Keratinocyte (primary cell): ENCODE measurements at regions not wholly inside any gene's neighbourhood (a gene's known extent, or its start where the extent isn't known, plus 50 kb on each side); places are given as distances from the start of the nearest gene placed in this dataset.

Experiments used
- DNase-seq: peaks from one replicate; pipeline ENCODE4 v3.0.0-alpha.2; 2011; ENCODE audit warnings: low read depth, missing footprints, low spot score
- FAIRE-seq: peaks from 2 replicates; lab custom pipeline; 2011; peaks lifted over from hg19 to GRCh38; lab: Jason Lieb, UNC
- H2AFZ ChIP-seq: 2 replicates; pipeline ENCODE4 v1.6.0; 2012; ENCODE audit warnings: low read length, control low read depth, inconsistent platforms; ENCODE audit not compliant: control insufficient read depth
- H3K27ac ChIP-seq: 2 replicates; pipeline ENCODE4 v1.5.1; 2011; ENCODE audit warnings: low read length; ENCODE audit not compliant: control insufficient read depth, insufficient read depth
- H3K27me3 ChIP-seq: 3 replicates; pipeline ENCODE4 v1.6.0; 2011; ENCODE audit warnings: low read length; ENCODE audit not compliant: control insufficient read depth, insufficient read depth; ENCODE audit errors: extremely low read depth
- H3K36me3 ChIP-seq, 2 experiments: 2 replicates in 1 of 2; 3 replicates in 1 of 2; pipeline ENCODE4 v1.5.1; 2011; ENCODE audit warnings: low read length in 2 of 2, mild to moderate bottlenecking in 1 of 2; ENCODE audit not compliant: control insufficient read depth in 2 of 2, insufficient read depth in 2 of 2; ENCODE audit errors: extremely low read depth in 1 of 2
- H3K4me1 ChIP-seq: 3 replicates; pipeline ENCODE4 v1.5.1; 2011; ENCODE audit warnings: low read length; ENCODE audit not compliant: control insufficient read depth, insufficient read depth; ENCODE audit errors: extremely low read depth
- H3K4me2 ChIP-seq: 3 replicates; pipeline ENCODE4 v1.6.0; 2011; ENCODE audit warnings: low read depth, low read length; ENCODE audit not compliant: control insufficient read depth, insufficient read depth; ENCODE audit errors: extremely low read depth
- H3K4me3 ChIP-seq, 3 experiments: fragments of 200-600 bp in 1 of 3; sonication (generic) in 1 of 3; 2 replicates in 2 of 3; 3 replicates in 1 of 3; pipeline ENCODE4 v1.5.1; 2011 to 2016; ENCODE audit warnings: low read length in 3 of 3, mild to moderate bottlenecking in 3 of 3, control low read depth in 2 of 3, inconsistent platforms in 1 of 3, low read depth in 1 of 3, mixed read lengths in 1 of 3, mixed run types in 1 of 3, moderate library complexity in 1 of 3; ENCODE audit not compliant: control insufficient read depth in 2 of 3, insufficient read depth in 2 of 3; ENCODE audit errors: extremely low read depth in 1 of 3
- H3K79me2 ChIP-seq: 2 replicates; pipeline ENCODE4 v1.6.0; 2012; ENCODE audit warnings: low read length; ENCODE audit not compliant: control insufficient read depth, insufficient read depth
- H3K9ac ChIP-seq: 3 replicates; pipeline ENCODE4 v1.6.0; 2011; ENCODE audit warnings: low read length; ENCODE audit not compliant: control insufficient read depth, insufficient read depth; ENCODE audit errors: extremely low read depth
- H3K9me1 ChIP-seq: 3 replicates; pipeline ENCODE4 v1.6.0; 2011; ENCODE audit warnings: low read length; ENCODE audit not compliant: control insufficient read depth, insufficient read depth; ENCODE audit errors: extremely low read depth
- H3K9me3 ChIP-seq: 2 replicates; pipeline ENCODE4 v1.5.1; 2012; ENCODE audit warnings: low read depth, low read length; ENCODE audit not compliant: control insufficient read depth
- H4K20me1 ChIP-seq: 3 replicates; pipeline ENCODE4 v1.6.0; 2011; ENCODE audit warnings: low read length; ENCODE audit not compliant: control insufficient read depth, insufficient read depth; ENCODE audit errors: extremely low read depth
- EZH2 ChIP-seq: IDR thresholded peaks from one replicate; pipeline ENCODE4 v1.6.1; 2012; ENCODE audit warnings: inconsistent platforms, mild to moderate bottlenecking, low read length, moderate library complexity
- dilution Hi-C: fragments of 300-500 bp; cut with MboI; formaldehyde crosslinking; loops from one replicate; pipeline ENCODE4 v1.7.0; 2020; ENCODE audit warnings: low sequenced_read_pairs; ENCODE audit not compliant: extremely low pct_ligation_motif_present
- TF ChIP-seq, protein P1 (sequence below), 3 experiments: IDR thresholded peaks in 1 of 3; conservative IDR thresholded peaks in 1 of 3; optimal IDR thresholded peaks in 1 of 3; 2 replicates in 2 of 3; 3 replicates in 1 of 3; pipeline versions ENCODE3 to v1.5.1; 2011; ENCODE audit warnings: low read length in 3 of 3, mild to moderate bottlenecking in 3 of 3, moderate library complexity in 2 of 3, control low read depth in 1 of 3, inconsistent platforms in 1 of 3; ENCODE audit not compliant: insufficient read depth in 2 of 3; ENCODE audit errors: extremely low read depth in 1 of 3

- no peaks in the 10 kb centered on the region for H3K27me3 ChIP-seq
- no peak overlapping the region for H3K9ac ChIP-seq
- H3K79me2 ChIP-seq = no peaks in the 10 kb centered on the region
- dilution Hi-C loops = no loop called here
- FAIRE-seq (no peak), DNase-seq (no peak)
- H3K9me1 ChIP-seq = peaks cover 2% of the 10 kb centered on the region
- H3K9me3 ChIP-seq = no peaks in the 10 kb centered on the region
- TF ChIP-seq, protein P1, sequence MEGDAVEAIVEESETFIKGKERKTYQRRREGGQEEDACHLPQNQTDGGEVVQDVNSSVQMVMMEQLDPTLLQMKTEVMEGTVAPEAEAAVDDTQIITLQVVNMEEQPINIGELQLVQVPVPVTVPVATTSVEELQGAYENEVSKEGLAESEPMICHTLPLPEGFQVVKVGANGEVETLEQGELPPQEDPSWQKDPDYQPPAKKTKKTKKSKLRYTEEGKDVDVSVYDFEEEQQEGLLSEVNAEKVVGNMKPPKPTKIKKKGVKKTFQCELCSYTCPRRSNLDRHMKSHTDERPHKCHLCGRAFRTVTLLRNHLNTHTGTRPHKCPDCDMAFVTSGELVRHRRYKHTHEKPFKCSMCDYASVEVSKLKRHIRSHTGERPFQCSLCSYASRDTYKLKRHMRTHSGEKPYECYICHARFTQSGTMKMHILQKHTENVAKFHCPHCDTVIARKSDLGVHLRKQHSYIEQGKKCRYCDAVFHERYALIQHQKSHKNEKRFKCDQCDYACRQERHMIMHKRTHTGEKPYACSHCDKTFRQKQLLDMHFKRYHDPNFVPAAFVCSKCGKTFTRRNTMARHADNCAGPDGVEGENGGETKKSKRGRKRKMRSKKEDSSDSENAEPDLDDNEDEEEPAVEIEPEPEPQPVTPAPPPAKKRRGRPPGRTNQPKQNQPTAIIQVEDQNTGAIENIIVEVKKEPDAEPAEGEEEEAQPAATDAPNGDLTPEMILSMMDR (optimal IDR thresholded peaks at IDR 0.05 in 1 of 3, IDR thresholded peaks at IDR 0.05 in 1 of 3, conservative IDR thresholded peaks at IDR 0.05 in 1 of 3; ENCODE audit: extremely low read depth in 1 of 3, insufficient read depth in 2 of 3, low read length in 3 of 3) = no peak
- TF ChIP-seq EZH2 = no peak
- no peak overlapping the region for H3K4me3 ChIP-seq
- H3K27ac ChIP-seq = no peak overlapping the region
- no peaks in the 10 kb centered on the region for H4K20me1 ChIP-seq
- H3K36me3 ChIP-seq = no peaks in the 10 kb centered on the region
- peaks cover 38% of the 10 kb centered on the region for H3K4me1 ChIP-seq
- no peak overlapping the region for H2AFZ ChIP-seq
- no peak overlapping the region for H3K4me2 ChIP-seq
These were observed 74.7 kb downstream of the BUD13 start for GRCh38 chr11:116698080-116698479.

DNA sequence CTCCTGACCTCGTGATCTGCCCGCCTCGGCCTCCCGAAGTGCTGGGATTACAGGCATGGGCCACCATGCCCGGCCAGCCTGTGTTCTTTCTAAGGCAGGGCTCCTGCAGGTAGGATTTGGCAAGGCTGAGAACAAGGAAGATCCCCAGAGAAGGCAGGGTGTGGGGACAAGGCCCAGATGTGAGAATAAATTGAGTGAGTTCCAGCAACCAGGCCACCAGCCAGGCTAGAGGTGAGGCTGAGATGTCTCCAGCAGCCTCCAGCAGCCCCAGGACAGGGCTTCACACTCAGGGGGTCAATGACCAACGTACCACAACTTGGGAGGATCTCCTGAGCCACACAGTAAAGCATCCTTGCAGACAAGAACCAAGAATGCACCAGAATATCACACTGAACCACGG lies 75.1 kb downstream of the BUD13 start:
- Histone ChIP-seq H3K9me3 (no peaks in the 10 kb centered on the region), H3K9ac (no peak overlapping the region), H3K27ac (no peak overlapping the region), H3K79me2 (no peaks in the 10 kb centered on the region), H3K4me1 (peaks cover 42% of the 10 kb centered on the region), H3K9me1 (peaks cover 2% of the 10 kb centered on the region), H3K4me2 (no peak overlapping the region), H4K20me1 (no peaks in the 10 kb centered on the region), H3K36me3 (no peaks in the 10 kb centered on the region), H3K4me3 (no peak overlapping the region), H2AFZ (no peak overlapping the region), H3K27me3 (no peaks in the 10 kb centered on the region)
- FAIRE-seq (no peak), DNase-seq (no peak)
- dilution Hi-C loops = no loop called here
- no peak for TF ChIP-seq EZH2
- TF ChIP-seq, protein P1 (optimal IDR thresholded peaks at IDR 0.05 in 1 of 3, IDR thresholded peaks at IDR 0.05 in 1 of 3, conservative IDR thresholded peaks at IDR 0.05 in 1 of 3; ENCODE audit: extremely low read depth in 1 of 3, insufficient read depth in 2 of 3, low read length in 3 of 3) = no peak
